Lower leg skin (tissue), 3 donors: ENCODE measurements at regions not wholly inside any gene's neighbourhood (a gene's known extent, or its start where the extent isn't known, plus 50 kb on each side); places are given as distances from the start of the nearest gene placed in this dataset.

Source experiments
- CTCF ChIP-seq, 3 donors: fragments of 450-650 bp; IDR thresholded peaks; one replicate each; pipeline ENCODE4 v1.5.1; 2016; ENCODE audit warnings: antibody characterized with exemption in 3 of 3, mild to moderate bottlenecking in 3 of 3, moderate library complexity in 2 of 3
- POLR2A ChIP-seq, 2 donors: fragments of 450-650 bp; IDR thresholded peaks; one replicate each; pipeline ENCODE4 v1.6.1; 2016 to 2017; ENCODE audit warnings: antibody characterized with exemption in 2 of 2, mild to moderate bottlenecking in 1 of 2, moderate library complexity in 1 of 2

- TF ChIP-seq CTCF (IDR thresholded peaks at IDR 0.05): no peak
- no peak for TF ChIP-seq POLR2A (IDR thresholded peaks at IDR 0.05)
Measured at GRCh38 chr2:64861452-64862397, 127.5 kb upstream of the SLC1A4 start.
